H9 (cell line): ENCODE measurements at regions not wholly inside any gene's neighbourhood (a gene's known extent, or its start where the extent isn't known, plus 50 kb on each side); places are given as distances from the start of the nearest gene placed in this dataset.

Experiments
- DNase-seq: peaks from one replicate; pipeline ENCODE4 v3.0.0-alpha.2; 2017
- H2AFZ ChIP-seq: one replicate; pipeline ENCODE4 v1.6.1; 2013; ENCODE audit warnings: mild to moderate bottlenecking, low read length, control low read depth, moderate library complexity
- H2AK5ac ChIP-seq: 2 replicates; pipeline ENCODE4 v1.6.1; 2013; ENCODE audit warnings: low read length, control low read depth, mixed read lengths; ENCODE audit not compliant: insufficient read length
- H2BK120ac ChIP-seq: one replicate; pipeline ENCODE4 v1.6.1; 2013; ENCODE audit warnings: low read depth, mild to moderate bottlenecking, low read length, control low read depth, inconsistent platforms; ENCODE audit not compliant: poor library complexity, severe bottlenecking
- H2BK12ac ChIP-seq: 2 replicates; pipeline ENCODE4 v1.6.1; 2013; ENCODE audit warnings: low read length, control low read depth, mixed read lengths, low read depth; ENCODE audit not compliant: insufficient read length
- H2BK15ac ChIP-seq: 2 replicates; pipeline ENCODE4 v1.6.1; 2013; ENCODE audit warnings: low read depth, low read length, control low read depth
- H2BK20ac ChIP-seq: one replicate; pipeline ENCODE4 v1.6.1; 2013; ENCODE audit warnings: low read depth, mild to moderate bottlenecking, low read length, control low read depth, inconsistent platforms; ENCODE audit not compliant: poor library complexity, severe bottlenecking
- H2BK5ac ChIP-seq: 2 replicates; pipeline ENCODE4 v1.6.1; 2013; ENCODE audit warnings: low read length, control low read depth, mixed read lengths; ENCODE audit not compliant: insufficient read length
- H3K14ac ChIP-seq: 2 replicates; pipeline ENCODE4 v1.6.1; 2013; ENCODE audit warnings: low read length, control low read depth; ENCODE audit not compliant: insufficient read depth
- H3K18ac ChIP-seq: 2 replicates; pipeline ENCODE4 v1.6.1; 2013; ENCODE audit warnings: low read depth, mild to moderate bottlenecking, mixed read lengths, low read length, control low read depth; ENCODE audit not compliant: insufficient read length
- H3K23ac ChIP-seq: 2 replicates; pipeline ENCODE4 v1.6.1; 2013; ENCODE audit warnings: low read length, control low read depth, mixed read lengths, low read depth; ENCODE audit not compliant: insufficient read length
- H3K23me2 ChIP-seq: 2 replicates; pipeline ENCODE4 v1.6.1; 2013; ENCODE audit warnings: low read depth, mild to moderate bottlenecking, mixed read lengths, low read length, control low read depth; ENCODE audit not compliant: insufficient read length, poor library complexity, severe bottlenecking
- H3K27ac ChIP-seq: 2 replicates; pipeline ENCODE4 v1.5.1; 2013; ENCODE audit warnings: low read length, control low read depth, mixed read lengths, low read depth; ENCODE audit not compliant: insufficient read length
- H3K27me3 ChIP-seq: 2 replicates; pipeline ENCODE4 v1.6.1; 2013; ENCODE audit warnings: low read length, control low read depth, inconsistent platforms; ENCODE audit not compliant: insufficient read depth
- H3K4ac ChIP-seq: 2 replicates; pipeline ENCODE4 v1.6.1; 2013; ENCODE audit warnings: low read depth, mild to moderate bottlenecking, control low read depth, inconsistent platforms, low read length, moderate library complexity
- H3K4me1 ChIP-seq: 2 replicates; pipeline ENCODE4 v1.6.1; 2013; ENCODE audit warnings: low read length, control low read depth, inconsistent platforms; ENCODE audit not compliant: insufficient read depth
- H3K4me2 ChIP-seq: 2 replicates; pipeline ENCODE4 v1.6.1; 2013; ENCODE audit warnings: low read length, control low read depth, mixed read lengths; ENCODE audit not compliant: insufficient read length, insufficient read depth
- H3K56ac ChIP-seq: 2 replicates; pipeline ENCODE4 v1.6.1; 2013; ENCODE audit warnings: low read depth, mild to moderate bottlenecking, mixed read lengths, low read length, control low read depth; ENCODE audit not compliant: insufficient read length
- H3K79me1 ChIP-seq: 2 replicates; pipeline ENCODE4 v1.6.1; 2013; ENCODE audit warnings: low read depth, mild to moderate bottlenecking, moderate library complexity, low read length, control low read depth, inconsistent platforms; ENCODE audit not compliant: insufficient read depth, poor library complexity, severe bottlenecking
- H3K79me2 ChIP-seq: 2 replicates; pipeline ENCODE4 v1.6.1; 2013; ENCODE audit warnings: low read length, control low read depth, inconsistent platforms; ENCODE audit not compliant: insufficient read depth
- H3K9ac ChIP-seq: 2 replicates; pipeline ENCODE4 v1.6.1; 2013; ENCODE audit warnings: low read length, control low read depth, mixed read lengths; ENCODE audit not compliant: insufficient read length; ENCODE audit errors: extremely low read depth
- H3K9me3 ChIP-seq: one replicate; pipeline ENCODE4 v1.6.1; 2013; ENCODE audit warnings: low read depth, low read length, inconsistent platforms; ENCODE audit not compliant: control insufficient read depth
- H3T11ph ChIP-seq: one replicate; pipeline ENCODE4 v1.6.1; 2013; ENCODE audit warnings: mild to moderate bottlenecking, low read length, control low read depth, inconsistent platforms
- H4K20me1 ChIP-seq: one replicate; pipeline ENCODE4 v1.6.1; 2013; ENCODE audit not compliant: control insufficient read depth, insufficient read length, insufficient read depth
- H4K5ac ChIP-seq: 2 replicates; pipeline ENCODE4 v1.6.1; 2013; ENCODE audit warnings: low read depth, mild to moderate bottlenecking, mixed read lengths, low read length, control low read depth; ENCODE audit not compliant: insufficient read length
- H4K8ac ChIP-seq: replicated peaks from 2 replicates; pipeline ENCODE4 v1.6.1; 2013; ENCODE audit warnings: low read length, control low read depth, mixed read lengths, low read depth; ENCODE audit not compliant: insufficient read length
- H4K91ac ChIP-seq: 2 replicates; pipeline ENCODE4 v1.6.1; 2013; ENCODE audit warnings: low read depth, mild to moderate bottlenecking, moderate library complexity, mixed read lengths, low read length, control low read depth; ENCODE audit not compliant: insufficient read length
- H3K27ac Mint-ChIP-seq, 3 experiments: 2 replicates in 2 of 3; 3 replicates in 1 of 3; pipeline ENCODE4 v1.8.0; 2020 to 2021; ENCODE audit warnings: mixed read lengths in 3 of 3, mild to moderate bottlenecking in 1 of 3, moderate library complexity in 1 of 3
- H3K27me3 Mint-ChIP-seq: 2 replicates; pipeline ENCODE4 v1.8.0; 2021; ENCODE audit warnings: low read depth, mild to moderate bottlenecking, moderate library complexity, mixed read lengths
- H3K36me3 Mint-ChIP-seq, 3 experiments: 2 replicates in 2 of 3; 3 replicates in 1 of 3; pipeline ENCODE4 v1.8.0; 2020 to 2021; ENCODE audit warnings: low read depth in 3 of 3, mixed read lengths in 3 of 3; ENCODE audit not compliant: insufficient read depth in 1 of 3
- H3K4me1 Mint-ChIP-seq, 2 experiments: 2 replicates each; pipeline ENCODE4 v1.8.0; 2020; ENCODE audit warnings: mixed read lengths in 2 of 2
- H3K4me3 Mint-ChIP-seq, 2 experiments: 2 replicates in 1 of 2; 3 replicates in 1 of 2; pipeline ENCODE4 v1.8.0; 2020 to 2021; ENCODE audit warnings: mild to moderate bottlenecking in 2 of 2, mixed read lengths in 2 of 2, moderate library complexity in 1 of 2
- H3K9me3 Mint-ChIP-seq, 2 experiments: 2 replicates in 1 of 2; 3 replicates in 1 of 2; pipeline ENCODE4 v1.8.0; 2020; ENCODE audit warnings: mild to moderate bottlenecking in 2 of 2, mixed read lengths in 2 of 2, moderate library complexity in 1 of 2
- CTCF ChIP-seq: fragments of 200-600 bp; sonication (generic); conservative IDR thresholded peaks from 3 replicates; pipeline ENCODE4 v1.8.0; 2021; ENCODE audit warnings: antibody characterized with exemption, mild to moderate bottlenecking
- WGBS: extraction: QIAGEN DNeasy Blood & Tissue Kit; methylation state at CpG from one replicate; pipeline ENCODE4 v1.1.7; 2013; ENCODE audit warnings: missing lambda C conversion rate, low lambda C conversion rate, mixed read lengths; ENCODE audit not compliant: insufficient read length; ENCODE audit errors: extremely low coverage; 5-methylcytosine and 5-hydroxymethylcytosine counted together

DNA sequence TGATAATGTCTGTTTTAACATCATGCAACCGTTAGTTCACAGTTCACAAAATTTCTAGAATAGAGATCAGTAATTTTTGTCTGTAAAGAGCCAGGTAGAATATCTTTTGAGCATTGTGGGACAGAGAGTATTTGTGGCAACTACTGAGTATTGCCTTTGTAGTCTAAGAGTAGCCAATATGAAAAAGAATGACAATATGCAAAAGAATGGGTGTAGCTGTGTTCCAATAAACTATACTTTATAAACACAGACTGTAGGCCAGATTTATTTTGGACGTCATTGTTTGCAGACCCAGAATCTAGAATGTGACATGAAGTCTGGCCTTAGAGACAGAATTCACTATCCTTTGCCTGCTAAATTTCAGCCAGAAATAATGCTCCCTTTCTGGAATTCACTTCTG is 694.1 kb upstream of the MMS22L start:
- Histone ChIP-seq H2AK5ac (no peak overlapping the region), H2BK12ac (no peak overlapping the region), H4K5ac (no peak overlapping the region)

More for the DNA sequence above, 694.1 kb upstream of the MMS22L start:
- Mint-ChIP-seq H3K4me1 (peaks cover 0 to 9% of the 10 kb centered on the region in 2 experiments; a peak in 2 of 4 replicates), H3K27me3 (no peaks in the 10 kb centered on the region), H3K27ac (peak overlapping the region in 1 of 3 experiments; percentile 21; a peak in 1 of 7 replicates), H3K4me3 (no peak overlapping the region), H3K36me3 (peaks cover 0 to 38% (median 2%) of the 10 kb centered on the region in 3 experiments; a peak in 4 of 7 replicates), H3K9me3 (peaks cover 0 to 3% of the 10 kb centered on the region in 2 experiments; a peak in 1 of 5 replicates)
- no peak overlapping the region for H2BK120ac ChIP-seq
- H3K18ac ChIP-seq = no peak overlapping the region
- WGBS = no CpG with 5 or more reads among the region's 2 CpGs
- no peaks in the 10 kb centered on the region for H3K9me3 ChIP-seq
- no peak overlapping the region for H2BK20ac ChIP-seq
- no peaks in the 10 kb centered on the region for H3K79me1 ChIP-seq
- no peaks in the 10 kb centered on the region for H3K4me1 ChIP-seq
- no peaks in the 10 kb centered on the region for H4K20me1 ChIP-seq
- H3K56ac ChIP-seq = no peak overlapping the region
- no peaks in the 10 kb centered on the region for H3K79me2 ChIP-seq
- H3K23me2 ChIP-seq = no peaks in the 10 kb centered on the region
- H2BK15ac ChIP-seq = no peak overlapping the region
- no peak overlapping the region for H3T11ph ChIP-seq
- no peak overlapping the region for H3K14ac ChIP-seq
- no peak overlapping the region for H3K9ac ChIP-seq
- H4K91ac ChIP-seq = no peak overlapping the region
- no peak overlapping the region for H2AFZ ChIP-seq
- no peak overlapping the region for H3K27ac ChIP-seq
- DNase-seq = no peak
- H3K4ac ChIP-seq = no peak overlapping the region
- no peak overlapping the region for H3K23ac ChIP-seq
- H4K8ac ChIP-seq = no peak overlapping the region
- no peak for TF ChIP-seq CTCF
- no peaks in the 10 kb centered on the region for H3K27me3 ChIP-seq
- no peak overlapping the region for H3K4me2 ChIP-seq
- H2BK5ac ChIP-seq = no peak overlapping the region
